Choroid plexus epithelial cell (primary cell): ENCODE measurements at regions not wholly inside any gene's neighbourhood (a gene's known extent, or its start where the extent isn't known, plus 50 kb on each side); places are given as distances from the start of the nearest gene placed in this dataset.

ENCODE experiments used
- DNase-seq: peaks from one replicate; pipeline ENCODE4 v3.0.0-alpha.2; 2010; ENCODE audit warnings: low read depth
- H3K4me3 ChIP-seq: 2 replicates; pipeline ENCODE4 v1.5.1; 2011; ENCODE audit warnings: low read depth, mild to moderate bottlenecking, control low read depth, low read length, moderate library complexity
- CTCF ChIP-seq: conservative IDR thresholded peaks from 2 replicates; pipeline ENCODE4 v1.5.1; 2011; ENCODE audit warnings: low read depth, mild to moderate bottlenecking, control low read depth, inconsistent platforms, low read length, moderate library complexity

GRCh38 chr5:116834796-116835515, 260.3 kb upstream of the SEMA6A start:
- no peak for DNase-seq
- TF ChIP-seq CTCF, result no peak
- no peak overlapping the region for H3K4me3 ChIP-seq

- H3K4me3 ChIP-seq, result no peak overlapping the region
- no peak for TF ChIP-seq CTCF
- no peak for DNase-seq
Observed at GRCh38 chr5:116830079-116830478, 255.5 kb upstream of the SEMA6A start.

- TF ChIP-seq CTCF, result no peak
- H3K4me3 ChIP-seq, result no peak overlapping the region
- DNase-seq, result no peak
Observed at GRCh38 chr5:116827078-116827477, 252.5 kb upstream of the SEMA6A start.

- DNase-seq, result no peak
- no peak for TF ChIP-seq CTCF
- H3K4me3 ChIP-seq, result no peak overlapping the region
Observed at GRCh38 chr5:116825486-116825885, 250.9 kb upstream of the SEMA6A start.

- no peak for DNase-seq
- H3K4me3 ChIP-seq, result no peak overlapping the region
- no peak for TF ChIP-seq CTCF
Observed at GRCh38 chr5:116824751-116825438, 250.3 kb upstream of the SEMA6A start.

- no peak for TF ChIP-seq CTCF
- H3K4me3 ChIP-seq, result no peak overlapping the region
- no peak for DNase-seq
Observed at GRCh38 chr5:116814626-116815385, 240.2 kb upstream of the SEMA6A start.
